ENCODE measurements at regions not wholly inside any gene's neighbourhood (a gene's known extent, or its start where the extent isn't known, plus 50 kb on each side); places are given as distances from the start of the nearest gene placed in this dataset.

GRCh38 chr5:109990723-109991359 is 301.1 kb downstream of the MAN2A1 start:
- TF ChIP-seq EZH2 (IDR thresholded peaks at IDR 0.05; ENCODE audit: borderline replicate concordance, low read depth, low read length, severe bottlenecking) (no peak), CTCF (IDR thresholded peaks at IDR 0.05; ENCODE audit: borderline replicate concordance, extremely low read depth, low read length, poor library complexity, severe bottlenecking) (no peak)
- no peaks in the 10 kb centered on the region for H3K27me3 ChIP-seq (ENCODE audit: insufficient read depth, low read length, poor library complexity)
- no peak overlapping the region for H3K9ac ChIP-seq (ENCODE audit: low read depth, low read length)
- H3K4me2 ChIP-seq (ENCODE audit: insufficient read depth, low read length): no peak overlapping the region
- no peak overlapping the region for H2AFZ ChIP-seq (ENCODE audit: low read depth, low read length)
- DNase-seq (no peak), ATAC-seq (ENCODE audit: insufficient read depth, low read depth) (no peak)
- no peaks in the 10 kb centered on the region for H3K79me2 ChIP-seq (ENCODE audit: insufficient read depth, low read length)
- no peak overlapping the region for H3K4me3 ChIP-seq (ENCODE audit: low read depth in 1 of 2, low read length in 2 of 2)
- H3K36me3 ChIP-seq (ENCODE audit: insufficient read depth, low read length): no peaks in the 10 kb centered on the region
- H4K20me1 ChIP-seq (ENCODE audit: insufficient read depth, low read length): no peaks in the 10 kb centered on the region
- no peak overlapping the region for H3K27ac ChIP-seq (ENCODE audit: low read length)
- H3K9me3 ChIP-seq (ENCODE audit: insufficient read depth, low read length, severe bottlenecking): no peaks in the 10 kb centered on the region
- no peaks in the 10 kb centered on the region for H3K4me1 ChIP-seq (ENCODE audit: insufficient read depth, low read length)

- H3K9ac ChIP-seq (ENCODE audit: low read depth, low read length): no peak overlapping the region
- H3K9me3 ChIP-seq (ENCODE audit: insufficient read depth, low read length, severe bottlenecking): no peaks in the 10 kb centered on the region
- TF ChIP-seq CTCF (IDR thresholded peaks at IDR 0.05; ENCODE audit: borderline replicate concordance, extremely low read depth, low read length, poor library complexity, severe bottlenecking) (no peak), EZH2 (IDR thresholded peaks at IDR 0.05; ENCODE audit: borderline replicate concordance, low read depth, low read length, severe bottlenecking) (no peak)
- no peak for ATAC-seq (ENCODE audit: insufficient read depth, low read depth)
- DNase-seq: no peak
- no peak overlapping the region for H3K4me2 ChIP-seq (ENCODE audit: insufficient read depth, low read length)
- no peaks in the 10 kb centered on the region for H3K79me2 ChIP-seq (ENCODE audit: insufficient read depth, low read length)
- H3K27me3 ChIP-seq (ENCODE audit: insufficient read depth, low read length, poor library complexity): no peaks in the 10 kb centered on the region
- no peak overlapping the region for H3K27ac ChIP-seq (ENCODE audit: low read length)
- no peak overlapping the region for H3K4me3 ChIP-seq (ENCODE audit: low read depth in 1 of 2, low read length in 2 of 2)
- H4K20me1 ChIP-seq (ENCODE audit: insufficient read depth, low read length): no peaks in the 10 kb centered on the region
- no peaks in the 10 kb centered on the region for H3K4me1 ChIP-seq (ENCODE audit: insufficient read depth, low read length)
- no peak overlapping the region; the same call in 1 of the 2 replicates for H2AFZ ChIP-seq (ENCODE audit: low read depth, low read length)
- no peaks in the 10 kb centered on the region for H3K36me3 ChIP-seq (ENCODE audit: insufficient read depth, low read length)
Observed at GRCh38 chr5:109992264-109992915, 302.7 kb downstream of the MAN2A1 start.

DNA sequence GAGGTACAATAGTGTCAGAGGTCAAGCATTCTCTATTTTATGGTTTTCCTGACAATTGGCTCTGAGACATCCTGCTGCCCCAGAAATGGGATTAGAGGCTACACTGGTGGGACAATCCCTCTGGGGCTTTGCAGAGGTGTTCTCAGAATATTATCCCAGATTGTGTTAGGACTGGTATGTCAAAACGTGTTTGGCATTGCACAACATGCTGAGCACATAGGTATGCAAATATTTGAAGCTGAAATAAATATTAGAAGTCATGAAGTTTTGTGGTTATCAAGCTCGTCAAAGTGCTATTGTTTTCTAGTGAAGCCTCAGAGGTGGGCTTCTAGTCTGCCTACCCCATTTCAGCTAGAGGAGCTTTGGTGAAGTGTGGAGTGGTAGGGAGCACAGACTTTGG is 304.4 kb downstream of the MAN2A1 start:
- no peaks in the 10 kb centered on the region for H3K79me2 ChIP-seq (ENCODE audit: insufficient read depth, low read length)
- H3K27ac ChIP-seq (ENCODE audit: low read length): no peak overlapping the region
- H3K36me3 ChIP-seq (ENCODE audit: insufficient read depth, low read length): no peaks in the 10 kb centered on the region
- DNase-seq: no peak
- no peak for ATAC-seq (ENCODE audit: insufficient read depth, low read depth)
- no peak for TF ChIP-seq EZH2 (IDR thresholded peaks at IDR 0.05; ENCODE audit: borderline replicate concordance, low read depth, low read length, severe bottlenecking)
- TF ChIP-seq CTCF (IDR thresholded peaks at IDR 0.05; ENCODE audit: borderline replicate concordance, extremely low read depth, low read length, poor library complexity, severe bottlenecking): no peak
- H3K4me3 ChIP-seq (ENCODE audit: low read depth in 1 of 2, low read length in 2 of 2): no peak overlapping the region
- no peaks in the 10 kb centered on the region for H4K20me1 ChIP-seq (ENCODE audit: insufficient read depth, low read length)
- no peak overlapping the region for H3K9ac ChIP-seq (ENCODE audit: low read depth, low read length)
- H3K4me1 ChIP-seq (ENCODE audit: insufficient read depth, low read length): no peaks in the 10 kb centered on the region
- H2AFZ ChIP-seq (ENCODE audit: low read depth, low read length): no peak overlapping the region
- no peaks in the 10 kb centered on the region for H3K27me3 ChIP-seq (ENCODE audit: insufficient read depth, low read length, poor library complexity)
- no peaks in the 10 kb centered on the region for H3K9me3 ChIP-seq (ENCODE audit: insufficient read depth, low read length, severe bottlenecking)
- no peak overlapping the region for H3K4me2 ChIP-seq (ENCODE audit: insufficient read depth, low read length)

Measured in DND-41 (cell line).